ENCODE measurements at regions not wholly inside any gene's neighbourhood (a gene's known extent, or its start where the extent isn't known, plus 50 kb on each side); places are given as distances from the start of the nearest gene placed in this dataset.

GRCh38 chr2:3138621-3139020 lies 239.0 kb downstream of the EIPR1 start:
- DNase-seq (ENCODE audit: extremely low read depth, low read depth) = no peak
- no peak for TF ChIP-seq CTCF (IDR thresholded peaks at IDR 0.05; ENCODE audit: low read depth, low read length)

- no peak for TF ChIP-seq CTCF (IDR thresholded peaks at IDR 0.05; ENCODE audit: low read depth, low read length)
- no peak for DNase-seq (ENCODE audit: extremely low read depth, low read depth)
Measured at GRCh38 chr2:3137651-3138300, 239.8 kb downstream of the EIPR1 start.

GRCh38 chr2:3135676-3136075 lies 241.9 kb downstream of the EIPR1 start:
- DNase-seq (ENCODE audit: extremely low read depth, low read depth) = no peak
- no peak for TF ChIP-seq CTCF (IDR thresholded peaks at IDR 0.05; ENCODE audit: low read depth, low read length)

- no peak for TF ChIP-seq CTCF (IDR thresholded peaks at IDR 0.05; ENCODE audit: low read depth, low read length)
Measured at GRCh38 chr2:3134026-3134571, 243.5 kb downstream of the EIPR1 start.

GRCh38 chr2:3132966-3133365 lies 244.7 kb downstream of the EIPR1 start:
- DNase-seq (ENCODE audit: extremely low read depth, low read depth) = no peak

More at GRCh38 chr2:3134026-3134571, 243.5 kb downstream of the EIPR1 start:
- DNase-seq (ENCODE audit: extremely low read depth, low read depth) = no peak

GRCh38 chr2:3132466-3132865 lies 245.2 kb downstream of the EIPR1 start:
- no peak for TF ChIP-seq CTCF (IDR thresholded peaks at IDR 0.05; ENCODE audit: low read depth, low read length)
- no peak for DNase-seq (ENCODE audit: extremely low read depth, low read depth)

More at GRCh38 chr2:3132966-3133365, 244.7 kb downstream of the EIPR1 start:
- TF ChIP-seq CTCF (IDR thresholded peaks at IDR 0.05; ENCODE audit: low read depth, low read length) = no peak

- no peak for DNase-seq (ENCODE audit: extremely low read depth, low read depth)
- TF ChIP-seq CTCF (IDR thresholded peaks at IDR 0.05; ENCODE audit: low read depth, low read length) = no peak
Measured at GRCh38 chr2:3131636-3132326, 245.8 kb downstream of the EIPR1 start.

Data from AG09319 (cell line).